GM20431 (cell line): ENCODE measurements at regions not wholly inside any gene's neighbourhood (a gene's known extent, or its start where the extent isn't known, plus 50 kb on each side); places are given as distances from the start of the nearest gene placed in this dataset.

Source experiments
- in situ Hi-C: fragments of 300-500 bp; cut with MseI, MboI; formaldehyde crosslinking; loops from one replicate; pipeline ENCODE4 v1.15.0; 2020; ENCODE audit warnings: low sequenced_read_pairs; ENCODE audit not compliant: unreplicated experiment

- in situ Hi-C loops: loop anchor here (25.0 kb wide), 1 partner anchor 130 kb away; the partner anchor contains the start of gene ZC3H12C
Observed at GRCh38 chr11:109957601-109958000, 135.6 kb upstream of the ZC3H12C start.

GRCh38 chr11:109958131-109958820, 134.9 kb upstream of the ZC3H12C start:
- in situ Hi-C loops: loop anchor here (25.0 kb wide), 1 partner anchor 129 kb away; the partner anchor contains the start of gene ZC3H12C

- in situ Hi-C loops: loop anchor here (25.0 kb wide), 1 partner anchor 129 kb away; the partner anchor contains the start of gene ZC3H12C
Observed at GRCh38 chr11:109958821-109959166, 134.4 kb upstream of the ZC3H12C start.

- in situ Hi-C loops: loop anchor here (25.0 kb wide), 1 partner anchor 126 kb away; the partner anchor contains the start of gene ZC3H12C
Observed at GRCh38 chr11:109960831-109961230, 132.4 kb upstream of the ZC3H12C start.

DNA sequence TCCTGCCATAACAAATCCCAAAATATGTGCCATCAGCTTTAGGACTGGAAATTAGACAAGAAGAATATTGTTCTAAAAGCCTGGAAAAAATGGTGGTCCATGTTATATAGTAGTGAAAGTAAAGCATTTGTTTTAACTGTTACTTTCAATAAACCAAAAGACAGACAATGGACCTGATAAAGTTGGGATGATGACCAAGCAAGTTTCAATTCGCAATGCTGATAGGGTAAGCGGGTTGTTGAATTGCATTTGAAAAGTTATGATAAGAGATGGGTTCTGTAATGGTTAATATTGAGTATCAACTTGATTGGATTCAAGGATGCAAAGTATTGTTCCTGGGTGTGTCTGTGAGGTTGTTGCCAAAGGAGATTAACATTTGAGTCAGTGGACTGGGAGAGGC, 131.9 kb upstream of the ZC3H12C start:
- in situ Hi-C loops: loop anchor here (25.0 kb wide), 1 partner anchor 126 kb away; the partner anchor contains the start of gene ZC3H12C

DNA sequence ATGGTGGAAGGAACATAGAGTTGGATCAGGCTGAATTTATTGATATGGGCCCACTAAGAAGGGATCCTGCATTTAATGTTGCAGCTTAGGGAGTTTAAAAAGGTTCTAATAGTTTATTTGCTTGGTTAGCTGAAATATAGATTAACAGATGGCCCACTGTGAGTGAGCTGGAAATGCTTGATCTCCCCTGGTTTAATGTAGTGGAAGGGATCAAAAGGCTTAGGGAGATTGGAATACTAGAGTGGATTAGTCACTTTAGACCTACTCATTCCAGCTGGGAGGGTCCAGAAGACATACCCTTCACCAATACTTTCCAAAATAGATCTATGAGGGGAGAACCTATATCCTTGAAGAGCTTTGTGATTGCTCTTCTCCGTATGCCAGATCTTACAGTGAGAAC, 130.1 kb upstream of the ZC3H12C start:
- in situ Hi-C loops: loop anchor here (25.0 kb wide), 1 partner anchor 124 kb away; the partner anchor contains the start of gene ZC3H12C

DNA sequence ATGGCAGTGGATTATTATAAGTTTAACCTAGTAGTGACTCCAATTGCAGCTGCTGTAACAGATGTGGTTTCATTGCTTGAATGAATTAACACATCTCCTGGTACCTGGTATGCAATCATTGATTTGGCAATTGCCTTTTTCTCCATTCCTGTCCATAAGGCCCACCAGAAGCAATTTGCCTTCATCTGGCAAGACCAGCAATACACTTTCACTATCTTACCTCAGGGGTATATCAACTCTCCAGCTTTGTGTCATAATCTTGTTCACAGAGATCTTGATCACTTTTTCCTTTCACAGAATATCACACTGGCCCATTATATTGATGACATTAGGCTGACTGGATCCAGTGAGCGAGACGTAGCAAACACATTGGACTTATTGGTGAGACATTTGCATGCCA, 128.7 kb upstream of the ZC3H12C start:
- in situ Hi-C loops: loop anchor here (25.0 kb wide), 1 partner anchor 123 kb away; the partner anchor contains the start of gene ZC3H12C

DNA sequence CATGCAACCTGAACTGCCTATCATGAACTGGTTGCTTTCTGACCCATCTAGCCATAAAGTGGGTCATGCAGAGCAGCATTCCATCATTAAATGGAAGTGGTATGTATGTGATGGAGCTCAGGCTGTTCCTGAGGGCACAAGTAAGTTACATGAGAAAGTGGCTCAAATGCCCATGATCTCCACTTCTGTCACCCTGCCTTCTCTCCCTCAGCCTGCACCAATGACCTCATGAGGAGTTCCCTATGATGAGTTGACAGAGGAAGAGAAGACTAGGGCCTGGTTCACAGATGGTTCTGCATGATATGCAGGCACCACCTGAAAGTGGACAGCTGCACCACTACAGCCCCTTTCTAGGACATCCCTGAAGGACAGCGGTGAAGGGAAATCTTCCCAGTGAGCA, 127.7 kb upstream of the ZC3H12C start:
- in situ Hi-C loops: loop anchor here (25.0 kb wide), 1 partner anchor 122 kb away; the partner anchor contains the start of gene ZC3H12C

DNA sequence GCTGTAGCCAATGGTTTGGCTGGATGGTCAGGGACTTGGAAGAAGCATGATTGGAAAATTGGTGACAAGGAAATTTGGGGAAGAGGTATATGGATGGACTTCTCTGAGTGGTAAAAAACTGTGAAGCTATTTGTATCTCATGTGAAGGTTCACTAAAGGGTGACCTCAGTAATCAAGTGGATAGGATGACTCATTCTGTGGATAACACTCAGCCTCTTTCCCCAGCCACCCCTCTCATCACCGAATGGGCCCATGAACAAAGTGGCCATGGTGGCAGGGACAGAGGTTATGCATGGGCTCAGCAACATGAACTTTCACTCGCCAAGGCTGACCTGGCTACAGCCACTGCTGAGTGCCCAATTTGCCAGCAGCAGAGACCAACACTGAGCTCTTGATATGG, 127.3 kb upstream of the ZC3H12C start:
- in situ Hi-C loops: loop anchor here (25.0 kb wide), 1 partner anchor 121 kb away; the partner anchor contains the start of gene ZC3H12C

DNA sequence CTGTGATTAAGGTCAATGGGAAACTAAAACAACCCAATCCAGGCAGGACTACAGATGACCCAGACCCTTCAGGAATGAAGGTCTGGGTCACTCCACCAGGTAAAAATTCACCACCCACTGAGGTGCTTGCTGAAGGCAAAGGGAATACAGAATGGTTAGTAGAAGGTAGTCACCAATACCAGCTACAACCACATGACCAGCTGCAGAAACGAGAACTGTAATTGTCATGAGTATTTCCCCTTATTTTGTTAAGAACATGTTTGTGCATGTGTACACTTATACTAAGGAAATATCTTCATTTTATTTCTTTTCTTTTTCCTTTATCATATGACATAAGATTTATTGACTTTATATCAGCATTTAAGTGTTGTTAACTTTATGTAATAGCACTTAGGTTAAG, 126.1 kb upstream of the ZC3H12C start:
- in situ Hi-C loops: loop anchor here (25.0 kb wide), 1 partner anchor 120 kb away; the partner anchor contains the start of gene ZC3H12C

- in situ Hi-C loops: loop anchor here (25.0 kb wide), 1 partner anchor 119 kb away; the partner anchor contains the start of gene ZC3H12C
Observed at GRCh38 chr11:109968299-109968698, 124.9 kb upstream of the ZC3H12C start.

DNA sequence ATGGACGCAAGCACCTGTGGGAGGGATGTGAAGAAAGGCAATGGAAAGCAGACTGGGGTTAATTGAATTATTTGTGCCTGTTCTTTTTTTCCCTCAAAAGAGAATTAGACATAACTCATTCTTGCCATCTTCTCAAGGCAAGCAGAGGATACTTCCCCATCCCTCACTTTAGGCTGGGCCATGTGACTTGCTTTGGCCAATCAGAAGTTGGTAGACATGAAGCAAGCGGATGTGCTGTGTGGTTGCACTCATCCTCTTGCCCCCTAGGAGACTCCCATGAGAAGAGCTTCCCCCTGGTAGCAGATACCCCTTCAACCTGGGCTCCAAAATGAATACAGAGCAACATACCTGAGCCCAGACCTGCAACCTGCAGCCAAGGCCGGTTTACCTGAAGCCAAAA, 124.4 kb upstream of the ZC3H12C start:
- in situ Hi-C loops: loop anchor here (25.0 kb wide), 1 partner anchor 119 kb away; the partner anchor contains the start of gene ZC3H12C

GRCh38 chr11:109970516-109971183, 122.5 kb upstream of the ZC3H12C start:
- in situ Hi-C loops: loop anchor here (25.0 kb wide), 1 partner anchor 117 kb away; the partner anchor contains the start of gene ZC3H12C

- in situ Hi-C loops: loop anchor here (25.0 kb wide), 1 partner anchor 116 kb away; the partner anchor contains the start of gene ZC3H12C
Observed at GRCh38 chr11:109971184-109971523, 122.0 kb upstream of the ZC3H12C start.

GRCh38 chr11:109972181-109972715, 120.9 kb upstream of the ZC3H12C start:
- in situ Hi-C loops: loop anchor here (25.0 kb wide), 1 partner anchor 115 kb away; the partner anchor contains the start of gene ZC3H12C

DNA sequence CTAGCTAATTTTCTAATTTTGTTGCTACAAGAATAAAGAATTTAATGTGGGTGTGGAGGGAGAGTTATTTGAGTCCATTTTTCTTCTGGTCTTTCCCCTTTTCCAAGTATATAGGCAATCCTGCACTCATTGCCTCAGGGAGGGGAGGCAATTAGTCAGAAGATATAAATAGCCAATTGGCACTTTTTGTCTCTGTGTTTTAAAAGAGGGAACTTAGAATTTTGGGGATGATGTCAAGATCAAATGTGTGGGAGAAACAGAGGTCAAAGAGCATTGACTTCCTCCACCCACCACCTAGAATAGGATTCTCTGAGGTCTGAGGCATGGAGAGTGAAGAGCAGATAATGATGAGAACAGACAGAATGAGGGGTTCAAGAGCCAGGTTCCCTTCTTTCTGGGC, 120.3 kb upstream of the ZC3H12C start:
- in situ Hi-C loops: loop anchor here (25.0 kb wide), 1 partner anchor 114 kb away; the partner anchor contains the start of gene ZC3H12C

DNA sequence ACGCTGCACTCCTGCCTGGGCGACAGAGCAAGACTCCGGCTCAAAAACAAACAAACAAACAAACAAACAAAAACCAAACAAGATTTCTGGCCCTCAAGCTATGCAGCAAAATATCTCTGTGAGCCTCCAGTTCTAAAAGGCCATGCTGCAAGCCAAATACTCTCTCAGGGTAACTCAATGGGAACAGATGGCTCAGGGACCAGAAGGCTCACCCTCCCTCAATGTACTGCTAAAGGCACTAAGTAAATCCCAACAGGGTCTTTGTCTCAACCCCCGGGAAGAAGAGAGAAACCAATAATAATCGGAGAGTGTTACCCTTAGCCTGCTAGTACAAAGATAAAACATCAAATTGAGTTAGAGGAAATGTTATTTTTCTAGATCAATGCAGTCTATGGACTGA, 119.7 kb upstream of the ZC3H12C start:
- in situ Hi-C loops: loop anchor here (25.0 kb wide), 1 partner anchor 114 kb away; the partner anchor contains the start of gene ZC3H12C

- in situ Hi-C loops: loop anchor here (25.0 kb wide), 1 partner anchor 113 kb away; the partner anchor contains the start of gene ZC3H12C
Observed at GRCh38 chr11:109974523-109974922, 118.7 kb upstream of the ZC3H12C start.

DNA sequence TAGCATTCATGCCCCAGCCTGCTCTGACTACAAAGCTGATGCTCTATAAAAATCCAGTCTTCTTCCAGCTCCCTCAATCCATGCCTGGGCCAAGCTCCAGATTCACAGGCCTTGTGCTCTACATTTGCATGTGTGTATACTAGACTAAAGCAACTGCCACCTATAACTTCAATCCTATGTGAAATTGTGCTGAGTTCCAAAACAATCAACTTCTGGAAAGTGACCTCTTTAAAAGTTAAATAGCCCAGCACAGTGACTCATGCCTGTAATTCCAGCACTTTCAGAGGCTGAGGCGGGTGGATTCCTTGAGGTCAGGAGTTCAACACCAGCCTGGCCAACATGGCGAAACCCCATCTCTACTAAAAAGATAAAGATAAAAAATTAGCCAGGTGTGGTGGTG, 114.3 kb upstream of the ZC3H12C start:
- in situ Hi-C loops: no loop called here

DNA sequence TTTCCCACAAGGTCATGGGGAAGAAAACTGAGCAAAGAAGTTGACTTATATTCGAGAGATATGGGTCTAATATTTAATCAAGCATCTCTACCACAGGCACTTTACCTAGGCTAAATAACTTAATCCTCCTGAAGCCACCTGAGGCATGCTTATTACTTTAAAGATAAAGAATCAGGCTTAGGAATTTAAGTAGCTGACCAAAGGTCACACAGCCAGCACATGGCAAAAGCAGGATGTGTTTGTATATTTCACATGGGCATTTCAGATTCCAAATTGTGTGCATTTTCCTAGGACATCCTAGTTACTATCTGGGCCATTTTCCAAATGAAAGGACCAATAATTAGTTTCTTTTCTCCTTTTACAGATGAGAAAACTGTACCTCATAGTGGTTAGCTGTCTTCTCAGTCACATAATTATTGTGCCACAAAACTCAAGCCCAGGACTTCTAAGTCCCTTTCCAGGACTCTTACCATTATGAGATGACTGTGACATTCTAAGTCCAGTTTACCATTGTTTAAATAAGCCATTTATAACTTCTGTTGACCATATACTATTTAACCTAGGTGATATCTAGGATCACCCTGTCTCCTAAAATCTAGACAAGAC, 112.1 kb upstream of the ZC3H12C start:
- in situ Hi-C loops: no loop called here
